Adrenal gland (tissue), 5 donors: ENCODE measurements at regions not wholly inside any gene's neighbourhood (a gene's known extent, or its start where the extent isn't known, plus 50 kb on each side); places are given as distances from the start of the nearest gene placed in this dataset.

Source experiments
- POLR2A ChIP-seq, 2 donors: fragments of 450-650 bp; IDR thresholded peaks; one replicate each; pipeline ENCODE4 v1.6.1; 2017; ENCODE audit warnings: antibody characterized with exemption in 2 of 2, mild to moderate bottlenecking in 2 of 2, moderate library complexity in 1 of 2
- TF ChIP-seq, protein P1 (sequence below), 6 experiments: fragments of 450-650 bp in 4 of 6; fragments of 200-600 bp in 2 of 6; sonication (generic) in 1 of 6; IDR thresholded peaks; 1 replicate in 5 of 6; 2 replicates in 1 of 6; pipeline versions ENCODE4 v1.5.1 to v1.8.0; 2016 to 2021; ENCODE audit warnings: antibody characterized with exemption in 6 of 6, mild to moderate bottlenecking in 2 of 6, moderate library complexity in 1 of 6
- donor health status: DM: no; HTN: no; CAD: no.

DNA sequence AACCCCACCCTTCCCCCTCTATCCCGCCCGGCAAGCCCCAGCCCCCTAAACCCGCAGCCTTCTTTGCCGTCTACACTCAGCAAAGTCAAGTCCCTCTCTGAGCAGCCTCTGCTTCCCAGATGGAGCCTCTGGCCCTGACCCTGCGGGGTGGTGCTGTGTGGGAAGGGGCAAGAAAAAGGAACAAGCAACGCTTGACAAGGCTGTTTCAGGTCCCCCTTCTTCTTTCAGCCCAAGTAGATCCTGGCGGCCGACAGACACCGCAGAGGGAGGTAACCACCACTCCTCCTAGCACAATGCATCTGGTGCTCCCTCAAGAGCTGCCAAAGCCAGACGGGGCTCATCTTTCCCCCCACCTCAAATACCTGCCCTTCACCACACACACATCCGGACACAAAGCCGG, 178.3 kb downstream of the ENGASE start:
- TF ChIP-seq, protein P1, sequence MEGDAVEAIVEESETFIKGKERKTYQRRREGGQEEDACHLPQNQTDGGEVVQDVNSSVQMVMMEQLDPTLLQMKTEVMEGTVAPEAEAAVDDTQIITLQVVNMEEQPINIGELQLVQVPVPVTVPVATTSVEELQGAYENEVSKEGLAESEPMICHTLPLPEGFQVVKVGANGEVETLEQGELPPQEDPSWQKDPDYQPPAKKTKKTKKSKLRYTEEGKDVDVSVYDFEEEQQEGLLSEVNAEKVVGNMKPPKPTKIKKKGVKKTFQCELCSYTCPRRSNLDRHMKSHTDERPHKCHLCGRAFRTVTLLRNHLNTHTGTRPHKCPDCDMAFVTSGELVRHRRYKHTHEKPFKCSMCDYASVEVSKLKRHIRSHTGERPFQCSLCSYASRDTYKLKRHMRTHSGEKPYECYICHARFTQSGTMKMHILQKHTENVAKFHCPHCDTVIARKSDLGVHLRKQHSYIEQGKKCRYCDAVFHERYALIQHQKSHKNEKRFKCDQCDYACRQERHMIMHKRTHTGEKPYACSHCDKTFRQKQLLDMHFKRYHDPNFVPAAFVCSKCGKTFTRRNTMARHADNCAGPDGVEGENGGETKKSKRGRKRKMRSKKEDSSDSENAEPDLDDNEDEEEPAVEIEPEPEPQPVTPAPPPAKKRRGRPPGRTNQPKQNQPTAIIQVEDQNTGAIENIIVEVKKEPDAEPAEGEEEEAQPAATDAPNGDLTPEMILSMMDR (IDR thresholded peaks at IDR 0.05), result no peak
- TF ChIP-seq POLR2A (IDR thresholded peaks at IDR 0.05), result no peak
